DOHH2 (cell line): ENCODE measurements at regions not wholly inside any gene's neighbourhood (a gene's known extent, or its start where the extent isn't known, plus 50 kb on each side); places are given as distances from the start of the nearest gene placed in this dataset.

Experiments
- H3F3A ChIP-seq: fragments of 200-600 bp; sonication (generic), shearing (Covaris generic); 2 replicates; pipeline ENCODE4 v1.6.0; 2016; ENCODE audit warnings: antibody characterized with exemption, mild to moderate bottlenecking; ENCODE audit not compliant: control insufficient read depth, insufficient read depth
- H3K27ac ChIP-seq: fragments of 200-600 bp; sonication (generic); 2 replicates; pipeline ENCODE4 v1.5.1; 2014; ENCODE audit warnings: low read depth, mild to moderate bottlenecking, low read length, moderate library complexity
- H3K27me3 ChIP-seq: fragments of 200-600 bp; sonication (generic); 2 replicates; pipeline ENCODE4 v1.6.1; 2014; ENCODE audit warnings: mild to moderate bottlenecking, low read length, mixed read lengths; ENCODE audit not compliant: control insufficient read depth
- H3K36me3 ChIP-seq: fragments of 200-600 bp; sonication (generic); 2 replicates; pipeline ENCODE4 v1.6.1; 2014; ENCODE audit warnings: mild to moderate bottlenecking, low read length, moderate library complexity, mixed read lengths; ENCODE audit not compliant: control insufficient read depth
- H3K4me1 ChIP-seq: fragments of 200-600 bp; sonication (generic); 2 replicates; pipeline ENCODE4 v1.6.1; 2014; ENCODE audit warnings: mild to moderate bottlenecking, low read length, mixed read lengths; ENCODE audit not compliant: control insufficient read depth
- H3K4me2 ChIP-seq: fragments of 200-600 bp; sonication (generic); 2 replicates; pipeline ENCODE4 v1.6.0; 2014; ENCODE audit warnings: mild to moderate bottlenecking, low read length, moderate library complexity
- H3K4me3 ChIP-seq: fragments of 200-600 bp; sonication (generic); 2 replicates; pipeline ENCODE4 v1.5.1; 2014; ENCODE audit warnings: mild to moderate bottlenecking, low read length, mixed read lengths
- H3K79me2 ChIP-seq: fragments of 200-600 bp; sonication (generic); 2 replicates; pipeline ENCODE4 v1.6.1; 2014; ENCODE audit warnings: mild to moderate bottlenecking, low read length, mixed read lengths; ENCODE audit not compliant: control insufficient read depth
- H3K9me2 ChIP-seq: fragments of 200-600 bp; sonication (generic); replicated peaks from 2 replicates; pipeline ENCODE4 v1.6.1; 2014; ENCODE audit warnings: mild to moderate bottlenecking, low read length, mixed read lengths; ENCODE audit not compliant: control insufficient read depth
- H3K9me3 ChIP-seq: fragments of 200-600 bp; sonication (generic); 2 replicates; pipeline ENCODE4 v1.6.1; 2014; ENCODE audit warnings: antibody characterized with exemption, low read length, mixed read lengths; ENCODE audit not compliant: control insufficient read depth, insufficient read depth
- H4K20me1 ChIP-seq: fragments of 200-600 bp; sonication (generic); 2 replicates; pipeline ENCODE4 v1.6.0; 2014; ENCODE audit warnings: low read depth, mild to moderate bottlenecking, antibody characterized with exemption, low read length, moderate library complexity; ENCODE audit not compliant: control insufficient read depth, insufficient read depth
- EZH2phosphoT487 ChIP-seq: fragments of 200-600 bp; sonication (generic); IDR thresholded peaks from 2 replicates; pipeline ENCODE4 v1.6.1; 2017; ENCODE audit warnings: borderline replicate concordance, mild to moderate bottlenecking, antibody characterized with exemption, low read length, moderate library complexity, mixed read lengths
- TF ChIP-seq, protein P1 (sequence below): fragments of 200-600 bp; sonication (generic); IDR thresholded peaks from one replicate; pipeline ENCODE4 v1.5.1; 2014; ENCODE audit warnings: antibody characterized with exemption, mild to moderate bottlenecking, low read depth, low read length; ENCODE audit not compliant: poor library complexity, severe bottlenecking

DNA sequence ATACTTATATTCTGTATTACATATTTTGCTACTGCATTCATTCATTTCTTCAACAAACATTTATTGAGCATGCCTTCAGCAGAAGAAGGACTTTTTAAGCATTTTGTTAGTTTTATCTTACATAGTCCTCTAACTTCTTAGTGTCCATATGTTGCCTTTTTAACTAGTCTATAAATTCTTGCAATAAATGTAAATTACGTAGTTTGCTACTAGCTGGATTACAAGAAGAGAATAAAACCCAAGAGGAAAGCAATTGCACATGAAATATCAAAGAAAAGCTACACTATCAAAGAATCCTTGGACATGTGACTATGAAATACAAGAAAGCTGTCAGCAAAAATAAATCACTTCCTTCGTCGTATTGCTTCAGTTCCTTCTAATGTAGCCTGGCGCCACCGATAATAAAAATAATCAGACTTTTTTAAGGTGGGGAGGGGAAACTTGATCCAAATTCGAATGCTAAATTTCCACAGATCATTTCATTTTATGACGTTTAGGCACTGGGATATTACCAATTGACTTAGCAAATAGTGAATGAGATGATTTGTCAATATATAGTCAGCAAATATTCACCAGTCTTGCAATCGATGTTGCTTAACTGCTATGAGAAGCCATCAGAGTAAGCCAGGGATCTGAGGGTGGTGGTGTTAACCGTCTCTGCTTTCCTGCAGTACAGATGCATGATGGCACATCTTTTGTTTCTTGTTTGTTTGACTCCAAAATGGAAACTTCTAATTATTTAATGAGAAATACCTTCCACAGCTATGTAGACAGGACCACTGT is 258.7 kb upstream of the EXOC2 start:
- Histone ChIP-seq H3K4me1 (no peaks in the 10 kb centered on the region), H4K20me1 (no peaks in the 10 kb centered on the region), H3K27me3 (no peaks in the 10 kb centered on the region), H3K36me3 (no peaks in the 10 kb centered on the region), H3F3A (no peaks in the 10 kb centered on the region), H3K4me2 (no peak overlapping the region), H3K9me2 (no peaks in the 10 kb centered on the region), H3K27ac (no peak overlapping the region), H3K79me2 (no peaks in the 10 kb centered on the region), H3K4me3 (no peak overlapping the region), H3K9me3 (no peaks in the 10 kb centered on the region)
- TF ChIP-seq, protein P1, sequence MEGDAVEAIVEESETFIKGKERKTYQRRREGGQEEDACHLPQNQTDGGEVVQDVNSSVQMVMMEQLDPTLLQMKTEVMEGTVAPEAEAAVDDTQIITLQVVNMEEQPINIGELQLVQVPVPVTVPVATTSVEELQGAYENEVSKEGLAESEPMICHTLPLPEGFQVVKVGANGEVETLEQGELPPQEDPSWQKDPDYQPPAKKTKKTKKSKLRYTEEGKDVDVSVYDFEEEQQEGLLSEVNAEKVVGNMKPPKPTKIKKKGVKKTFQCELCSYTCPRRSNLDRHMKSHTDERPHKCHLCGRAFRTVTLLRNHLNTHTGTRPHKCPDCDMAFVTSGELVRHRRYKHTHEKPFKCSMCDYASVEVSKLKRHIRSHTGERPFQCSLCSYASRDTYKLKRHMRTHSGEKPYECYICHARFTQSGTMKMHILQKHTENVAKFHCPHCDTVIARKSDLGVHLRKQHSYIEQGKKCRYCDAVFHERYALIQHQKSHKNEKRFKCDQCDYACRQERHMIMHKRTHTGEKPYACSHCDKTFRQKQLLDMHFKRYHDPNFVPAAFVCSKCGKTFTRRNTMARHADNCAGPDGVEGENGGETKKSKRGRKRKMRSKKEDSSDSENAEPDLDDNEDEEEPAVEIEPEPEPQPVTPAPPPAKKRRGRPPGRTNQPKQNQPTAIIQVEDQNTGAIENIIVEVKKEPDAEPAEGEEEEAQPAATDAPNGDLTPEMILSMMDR = no peak
- no peak for TF ChIP-seq EZH2phosphoT487

DNA sequence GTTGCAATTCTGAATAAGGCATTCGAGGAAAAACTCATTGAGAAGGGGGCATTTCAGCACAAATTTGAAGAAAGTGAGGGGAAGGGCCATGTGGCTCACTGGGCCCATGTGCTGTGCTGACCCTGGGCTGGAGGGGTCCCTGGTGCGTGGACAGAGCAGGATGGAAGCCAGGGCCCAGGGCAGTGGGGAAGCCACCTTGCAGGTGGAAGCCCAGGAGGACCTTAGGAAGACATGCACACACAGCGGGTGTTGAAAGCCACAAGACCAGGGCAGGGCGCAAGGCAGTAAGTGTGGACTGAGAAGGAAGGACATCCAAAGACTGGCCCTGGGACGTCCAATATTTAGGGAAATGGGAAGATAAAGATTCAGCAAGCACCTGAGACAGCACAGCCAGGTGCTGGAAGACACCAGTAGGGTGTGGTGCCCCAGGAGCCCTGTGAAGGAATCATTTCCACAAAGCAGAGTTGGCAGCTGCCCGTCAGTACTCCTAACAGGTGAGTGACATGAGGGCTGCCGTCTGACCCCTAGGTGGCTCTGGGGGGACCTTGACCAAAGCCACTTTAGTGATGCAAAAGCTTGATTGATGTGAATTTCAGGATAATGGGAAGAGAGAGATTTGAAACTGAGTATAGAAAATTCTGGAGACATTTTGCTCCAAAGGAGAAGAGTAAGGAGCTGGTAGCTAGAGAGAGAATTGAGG is 254.4 kb upstream of the EXOC2 start:
- no peak overlapping the region for H3K4me2 ChIP-seq
- H3K9me3 ChIP-seq = no peaks in the 10 kb centered on the region
- H3K27me3 ChIP-seq = no peaks in the 10 kb centered on the region
- no peak overlapping the region for H3K27ac ChIP-seq
- no peaks in the 10 kb centered on the region for H3K79me2 ChIP-seq
- no peaks in the 10 kb centered on the region for H4K20me1 ChIP-seq
- no peak overlapping the region for H3K4me3 ChIP-seq
- H3K36me3 ChIP-seq = no peaks in the 10 kb centered on the region
- no peaks in the 10 kb centered on the region for H3K4me1 ChIP-seq
- no peak for TF ChIP-seq EZH2phosphoT487
- TF ChIP-seq, protein P1 = no peak
- H3K9me2 ChIP-seq = no peaks in the 10 kb centered on the region
- H3F3A ChIP-seq = no peaks in the 10 kb centered on the region

DNA sequence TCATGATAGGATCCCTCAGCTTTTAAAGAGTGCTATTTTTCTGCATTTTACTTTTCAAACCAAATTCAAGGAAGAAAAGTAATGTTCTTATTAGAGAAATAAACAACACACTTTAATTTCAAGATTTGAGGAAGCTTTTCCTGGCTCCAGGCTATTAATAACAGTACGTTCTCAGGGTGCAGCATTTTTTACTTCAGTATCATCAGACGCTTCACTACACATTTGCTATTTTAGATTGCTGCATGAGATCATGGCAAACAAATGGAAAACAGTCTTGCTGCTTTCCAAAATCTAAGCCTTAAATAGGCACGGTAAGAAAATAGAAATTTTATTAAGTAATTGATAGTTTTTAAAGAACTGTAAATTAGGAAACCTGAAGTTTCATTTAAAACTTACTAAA is 253.6 kb upstream of the EXOC2 start:
- H3K4me1 ChIP-seq = no peaks in the 10 kb centered on the region
- no peak overlapping the region for H3K4me3 ChIP-seq
- H4K20me1 ChIP-seq = no peaks in the 10 kb centered on the region
- no peaks in the 10 kb centered on the region for H3K36me3 ChIP-seq
- H3K9me2 ChIP-seq = no peaks in the 10 kb centered on the region
- no peak overlapping the region for H3K4me2 ChIP-seq
- H3F3A ChIP-seq = no peaks in the 10 kb centered on the region
- no peak overlapping the region for H3K27ac ChIP-seq
- H3K79me2 ChIP-seq = no peaks in the 10 kb centered on the region
- H3K9me3 ChIP-seq = no peaks in the 10 kb centered on the region
- TF ChIP-seq, protein P1 = no peak
- no peak for TF ChIP-seq EZH2phosphoT487
- no peaks in the 10 kb centered on the region for H3K27me3 ChIP-seq
